ENCODE measurements at regions not wholly inside any gene's neighbourhood (a gene's known extent, or its start where the extent isn't known, plus 50 kb on each side); places are given as distances from the start of the nearest gene placed in this dataset.
"Not testable (repeated sequence)": the region's sequence is repeated elsewhere in the genome, so short reads cannot be mapped to it uniquely, and the experiment has no call there.

DNA sequence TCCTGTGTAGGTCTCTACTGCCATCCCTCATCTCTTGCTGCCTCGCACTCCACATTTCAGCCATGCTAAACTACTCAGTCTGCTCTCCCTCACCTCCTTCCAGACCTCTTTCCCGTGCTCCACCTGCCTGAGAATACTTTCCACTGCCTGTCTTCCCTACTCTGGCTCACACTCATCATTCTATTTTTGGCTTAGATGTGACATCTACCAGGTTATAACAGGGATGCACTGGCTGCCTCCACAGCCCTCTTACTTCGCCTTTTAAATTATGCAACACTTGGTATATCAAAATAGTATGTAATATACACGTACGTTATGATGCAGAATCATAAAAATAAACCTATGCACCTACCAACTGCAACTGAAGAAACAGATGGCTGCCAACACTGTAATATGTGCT is 222.8 kb upstream of the DTNBP1 start:
- CTCF ChIA-PET = no interaction called here
- no peak overlapping the region for H3K27ac Mint-ChIP-seq (ENCODE audit: unreplicated experiment)
- no TSS peak for BruUV-seq (replicated peaks)
- no peak for DNase-seq
- TF ChIP-seq, protein P1, sequence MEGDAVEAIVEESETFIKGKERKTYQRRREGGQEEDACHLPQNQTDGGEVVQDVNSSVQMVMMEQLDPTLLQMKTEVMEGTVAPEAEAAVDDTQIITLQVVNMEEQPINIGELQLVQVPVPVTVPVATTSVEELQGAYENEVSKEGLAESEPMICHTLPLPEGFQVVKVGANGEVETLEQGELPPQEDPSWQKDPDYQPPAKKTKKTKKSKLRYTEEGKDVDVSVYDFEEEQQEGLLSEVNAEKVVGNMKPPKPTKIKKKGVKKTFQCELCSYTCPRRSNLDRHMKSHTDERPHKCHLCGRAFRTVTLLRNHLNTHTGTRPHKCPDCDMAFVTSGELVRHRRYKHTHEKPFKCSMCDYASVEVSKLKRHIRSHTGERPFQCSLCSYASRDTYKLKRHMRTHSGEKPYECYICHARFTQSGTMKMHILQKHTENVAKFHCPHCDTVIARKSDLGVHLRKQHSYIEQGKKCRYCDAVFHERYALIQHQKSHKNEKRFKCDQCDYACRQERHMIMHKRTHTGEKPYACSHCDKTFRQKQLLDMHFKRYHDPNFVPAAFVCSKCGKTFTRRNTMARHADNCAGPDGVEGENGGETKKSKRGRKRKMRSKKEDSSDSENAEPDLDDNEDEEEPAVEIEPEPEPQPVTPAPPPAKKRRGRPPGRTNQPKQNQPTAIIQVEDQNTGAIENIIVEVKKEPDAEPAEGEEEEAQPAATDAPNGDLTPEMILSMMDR (IDR thresholded peaks at IDR 0.05; ENCODE audit: unreplicated experiment) = no peak
- H3K9me3 Mint-ChIP-seq (ENCODE audit: low read depth, unreplicated experiment) = no peaks in the 10 kb centered on the region
- intact Hi-C loops (cut with micrococcal nuclease; ENCODE audit: unreplicated experiment) = no loop called here
- H3K4me1 Mint-ChIP-seq (ENCODE audit: low read depth, unreplicated experiment) = no peaks in the 10 kb centered on the region
- H3K27me3 Mint-ChIP-seq (ENCODE audit: unreplicated experiment) = peaks cover 7% of the 10 kb centered on the region
- H3K36me3 Mint-ChIP-seq (ENCODE audit: insufficient read depth, unreplicated experiment) = no peaks in the 10 kb centered on the region
- no peak overlapping the region for H3K4me3 Mint-ChIP-seq (ENCODE audit: low read depth, unreplicated experiment)

DNA sequence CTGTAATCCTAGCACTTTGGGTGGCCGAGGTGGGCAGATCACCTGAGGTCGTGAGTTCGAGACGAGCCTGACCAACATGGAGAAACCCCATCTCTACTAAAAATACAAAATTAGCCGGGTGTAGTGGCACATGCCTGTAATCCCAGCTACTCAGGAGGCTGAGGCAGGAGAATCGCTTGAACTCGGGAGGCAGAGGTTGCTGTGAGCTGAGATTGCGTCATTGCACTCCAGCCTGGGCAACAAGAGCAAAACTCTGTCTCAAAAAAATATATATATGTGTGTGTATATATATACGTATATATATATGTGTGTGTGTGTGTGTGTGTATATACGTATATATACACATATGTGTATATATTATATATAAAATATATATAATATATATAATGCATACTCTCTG is 220.8 kb upstream of the DTNBP1 start:
- H3K27ac Mint-ChIP-seq (ENCODE audit: unreplicated experiment); H3K9me3 Mint-ChIP-seq (ENCODE audit: low read depth, unreplicated experiment); intact Hi-C loops (cut with micrococcal nuclease; ENCODE audit: unreplicated experiment); H3K4me3 Mint-ChIP-seq (ENCODE audit: low read depth, unreplicated experiment); H3K36me3 Mint-ChIP-seq (ENCODE audit: insufficient read depth, unreplicated experiment); DNase-seq; BruUV-seq (replicated peaks); H3K4me1 Mint-ChIP-seq (ENCODE audit: low read depth, unreplicated experiment): not testable (repeated sequence)
- CTCF ChIA-PET = interaction anchor here (1.2 kb wide), 1 partner anchor 10 kb away, joined by 3 read pairs; no protein-coding TSS in a partner anchor
- H3K27me3 Mint-ChIP-seq (ENCODE audit: unreplicated experiment) = peaks cover 15% of the 10 kb centered on the region

DNA sequence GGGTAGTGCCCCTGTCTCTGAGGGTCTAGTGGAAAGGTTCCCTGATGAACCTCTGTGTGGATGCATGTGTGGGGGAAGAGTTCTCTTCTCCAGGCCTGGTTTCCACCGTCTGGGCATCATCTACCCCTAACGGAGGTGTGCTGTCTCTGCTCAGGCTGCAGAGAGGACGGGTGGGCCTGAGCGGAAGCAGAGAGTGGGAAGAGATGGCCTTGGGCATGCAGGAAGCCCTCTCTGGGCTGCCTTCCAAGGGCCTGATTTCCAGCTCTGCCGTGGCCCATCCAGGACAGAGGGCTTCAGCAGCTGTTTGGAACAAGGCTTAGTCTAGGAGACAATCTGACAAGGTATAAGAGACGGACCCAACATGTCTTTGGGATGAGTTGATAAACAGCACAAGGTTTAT is 220.1 kb upstream of the DTNBP1 start:
- H3K36me3 Mint-ChIP-seq (ENCODE audit: insufficient read depth, unreplicated experiment) = no peaks in the 10 kb centered on the region
- H3K4me1 Mint-ChIP-seq (ENCODE audit: low read depth, unreplicated experiment) = no peaks in the 10 kb centered on the region
- TF ChIP-seq, protein P1 (IDR thresholded peaks at IDR 0.05; ENCODE audit: unreplicated experiment) = no peak
- no peaks in the 10 kb centered on the region for H3K9me3 Mint-ChIP-seq (ENCODE audit: low read depth, unreplicated experiment)
- peaks cover 15% of the 10 kb centered on the region for H3K27me3 Mint-ChIP-seq (ENCODE audit: unreplicated experiment)
- no peak overlapping the region for H3K4me3 Mint-ChIP-seq (ENCODE audit: low read depth, unreplicated experiment)
- CTCF ChIA-PET = no interaction called here
- intact Hi-C loops (cut with micrococcal nuclease; ENCODE audit: unreplicated experiment) = no loop called here
- H3K27ac Mint-ChIP-seq (ENCODE audit: unreplicated experiment) = no peak overlapping the region
- no TSS peak for BruUV-seq (replicated peaks)
- DNase-seq = no peak

DNA sequence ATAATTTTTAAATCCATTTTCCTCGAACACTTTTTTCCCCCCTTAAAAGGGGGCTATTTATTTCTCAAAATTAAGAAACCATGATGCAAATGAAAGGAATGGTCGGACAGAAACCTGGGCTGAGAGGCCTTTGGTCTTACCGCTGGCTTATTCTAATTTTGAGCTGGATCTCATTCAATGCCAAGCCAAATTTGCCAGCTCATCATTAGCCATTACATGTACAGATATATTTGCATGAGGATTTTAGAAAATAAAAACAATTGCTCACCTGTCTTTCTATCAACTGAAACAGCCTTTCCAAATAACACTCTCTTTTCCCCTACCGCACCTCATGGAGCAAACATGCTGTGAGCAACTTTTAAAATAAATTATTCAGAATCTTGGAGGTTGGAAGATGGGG is 219.5 kb upstream of the DTNBP1 start:
- no TSS peak for BruUV-seq (replicated peaks)
- no peak for DNase-seq
- Mint-ChIP-seq H3K4me1 (ENCODE audit: low read depth, unreplicated experiment) (no peaks in the 10 kb centered on the region), H3K27me3 (ENCODE audit: unreplicated experiment) (peaks cover 15% of the 10 kb centered on the region), H3K4me3 (ENCODE audit: low read depth, unreplicated experiment) (no peak overlapping the region), H3K9me3 (ENCODE audit: low read depth, unreplicated experiment) (no peaks in the 10 kb centered on the region), H3K27ac (ENCODE audit: unreplicated experiment) (no peak overlapping the region), H3K36me3 (ENCODE audit: insufficient read depth, unreplicated experiment) (no peaks in the 10 kb centered on the region)
- CTCF ChIA-PET = no interaction called here
- intact Hi-C loops (cut with micrococcal nuclease; ENCODE audit: unreplicated experiment) = no loop called here
- TF ChIP-seq, protein P1 (IDR thresholded peaks at IDR 0.05; ENCODE audit: unreplicated experiment) = no peak

DNA sequence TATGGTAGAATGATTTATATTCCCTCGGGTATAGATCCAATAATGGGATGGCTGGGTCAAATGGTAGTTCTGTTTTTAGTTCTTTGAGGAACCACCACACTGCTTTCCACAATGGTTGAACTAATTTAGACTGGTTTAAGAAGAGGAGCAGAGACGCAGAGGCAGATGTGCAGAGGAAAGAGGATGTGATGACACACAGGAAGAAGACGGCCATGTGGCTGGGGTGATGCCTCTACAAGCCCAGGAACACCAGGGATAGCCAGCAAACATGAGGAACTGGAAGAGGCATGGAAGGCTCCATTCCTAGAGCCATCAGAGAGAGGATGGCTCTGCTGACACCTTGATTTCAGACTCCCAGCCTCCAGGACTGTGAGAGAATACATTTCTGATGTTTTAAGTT is 218.3 kb upstream of the DTNBP1 start:
- no peaks in the 10 kb centered on the region for H3K9me3 Mint-ChIP-seq (ENCODE audit: low read depth, unreplicated experiment)
- intact Hi-C loops (cut with micrococcal nuclease; ENCODE audit: unreplicated experiment) = no loop called here
- H3K4me1 Mint-ChIP-seq (ENCODE audit: low read depth, unreplicated experiment) = peaks cover 8% of the 10 kb centered on the region
- DNase-seq = no peak
- peaks cover 15% of the 10 kb centered on the region for H3K27me3 Mint-ChIP-seq (ENCODE audit: unreplicated experiment)
- no TSS peak for BruUV-seq (replicated peaks)
- H3K4me3 Mint-ChIP-seq (ENCODE audit: low read depth, unreplicated experiment) = no peak overlapping the region
- H3K36me3 Mint-ChIP-seq (ENCODE audit: insufficient read depth, unreplicated experiment) = no peaks in the 10 kb centered on the region
- CTCF ChIA-PET = no interaction called here
- H3K27ac Mint-ChIP-seq (ENCODE audit: unreplicated experiment) = no peak overlapping the region
- TF ChIP-seq, protein P1 (IDR thresholded peaks at IDR 0.05; ENCODE audit: unreplicated experiment) = no peak
